K562 (cell line): ENCODE measurements at regions not wholly inside any gene's neighbourhood (a gene's known extent, or its start where the extent isn't known, plus 50 kb on each side); places are given as distances from the start of the nearest gene placed in this dataset.

ENCODE experiments used
- ATAC-seq: fragments of 200-7000 bp; cut with Tn5 transposase; 3 replicates; pipeline ENCODE4 v1.9.1; 2020; ENCODE audit warnings: moderate library complexity
- BruUV-seq: library from RNA; stranded (reverse); fragments of 400-500 nt; replicated peaks from 2 replicates; lab custom pipeline; 2021; lab: Mats Ljungman, UMichigan
- CTCF ChIA-PET: fragments of 300-600 bp; formaldehyde crosslinking; extraction: SDS; loops from one replicate; lab custom pipeline; 2021; ENCODE audit warnings: low intra/inter-chr PET ratio; lab: Yijun Ruan, JAX
- POLR2A ChIA-PET: fragments of 300-600, 350-650 bp; sonication (Branson Sonifier 250); formaldehyde crosslinking; extraction: SDS; loops from one replicate; lab custom pipeline; 2021; ENCODE audit warnings: antibody characterized with exemption, inconsistent platforms; lab: Yijun Ruan, JAX
- DNase-seq, 4 experiments: peaks; one replicate each; pipeline versions ENCODE4 v3.0.0 to v3.0.0-alpha.2; 2011 to 2018; ENCODE audit warnings: low spot score in 3 of 4, mixed read lengths in 3 of 4; ENCODE audit errors: extremely low read depth in 1 of 4
- FAIRE-seq: peaks from 2 replicates; lab custom pipeline; 2011; peaks lifted over from hg19 to GRCh38; lab: Jason Lieb, UNC
- H2AFZ ChIP-seq: 2 replicates; pipeline ENCODE4 v1.6.0; 2011; ENCODE audit warnings: low read depth, low read length, control low read depth, inconsistent platforms
- H3K27ac ChIP-seq: fragments of 200-600 bp; 3 replicates; pipeline ENCODE4 v1.8.0; 2011; ENCODE audit warnings: low read depth, mild to moderate bottlenecking, control low read depth, inconsistent platforms, low read length, moderate library complexity, mixed read lengths; ENCODE audit errors: extremely low read depth
- H3K27me3 ChIP-seq, 2 experiments: fragments of 300-600 bp in 1 of 2; 2 replicates in 1 of 2; 3 replicates in 1 of 2; pipeline versions ENCODE4 v1.6.0 to v1.8.0; 2011; ENCODE audit warnings: inconsistent platforms in 2 of 2, low read length in 2 of 2, mild to moderate bottlenecking in 1 of 2, mixed read lengths in 1 of 2, moderate library complexity in 1 of 2; ENCODE audit not compliant: control insufficient read depth in 2 of 2, insufficient read depth in 2 of 2
- H3K36me3 ChIP-seq: fragments of 300-600 bp; 3 replicates; pipeline ENCODE4 v1.8.0; 2011; ENCODE audit warnings: mild to moderate bottlenecking, low read length, inconsistent platforms; ENCODE audit not compliant: control insufficient read depth, insufficient read depth
- H3K4me1 ChIP-seq, 2 experiments: fragments of 200-600 bp in 1 of 2; replicated peaks in 1 of 2; 2 replicates in 1 of 2; 3 replicates in 1 of 2; pipeline versions ENCODE4 v1.5.1 to v1.8.0; 2011; ENCODE audit warnings: inconsistent platforms in 2 of 2, low read length in 2 of 2, mild to moderate bottlenecking in 1 of 2, mixed read lengths in 1 of 2, moderate library complexity in 1 of 2; ENCODE audit not compliant: control insufficient read depth in 2 of 2, insufficient read depth in 2 of 2
- H3K4me2 ChIP-seq: 2 replicates; pipeline ENCODE4 v1.6.1; 2011; ENCODE audit warnings: low read length, control low read depth, inconsistent platforms, mixed read lengths; ENCODE audit not compliant: insufficient read depth
- H3K4me3 ChIP-seq: fragments of 200-600 bp; sonication (generic), shearing (Covaris generic); 2 replicates; pipeline ENCODE4 v1.5.1; 2016; ENCODE audit warnings: control low read depth, inconsistent platforms
- H3K79me2 ChIP-seq: fragments of 200-600 bp; 3 replicates; pipeline ENCODE4 v1.8.0; 2011; ENCODE audit warnings: low read length, inconsistent platforms; ENCODE audit not compliant: control insufficient read depth, insufficient read depth
- H3K9ac ChIP-seq, 2 experiments: 2 replicates each; pipeline versions ENCODE4 v1.6.0 to v1.6.1; 2011; ENCODE audit warnings: low read depth in 2 of 2, low read length in 2 of 2, control low read depth in 1 of 2, inconsistent platforms in 1 of 2, mild to moderate bottlenecking in 1 of 2, mixed read lengths in 1 of 2; ENCODE audit not compliant: insufficient read depth in 1 of 2
- H3K9me1 ChIP-seq: one replicate; pipeline ENCODE4 v1.6.0; 2011; ENCODE audit warnings: inconsistent platforms, mild to moderate bottlenecking, low read length, moderate library complexity; ENCODE audit not compliant: control insufficient read depth, insufficient read depth
- H3K9me3 ChIP-seq: replicated peaks from 2 replicates; pipeline ENCODE4 v1.5.1; 2011; ENCODE audit warnings: low read depth, low read length, inconsistent platforms; ENCODE audit not compliant: control insufficient read depth, insufficient read depth
- H4K20me1 ChIP-seq: replicated peaks from 2 replicates; pipeline ENCODE4 v1.6.1; 2011; ENCODE audit warnings: low read length, inconsistent platforms, mixed read lengths; ENCODE audit not compliant: control insufficient read depth, insufficient read depth
- NFE2 ChIP-seq: IDR thresholded peaks from 2 replicates; pipeline ENCODE4 v1.6.1; 2014; ENCODE audit warnings: antibody characterized with exemption, low read depth
- RAD21 ChIP-seq, 2 experiments: fragments of 250-450 bp in 1 of 2; fragments of 450-650 bp in 1 of 2; sonication (Bioruptor Pico) in 1 of 2; formaldehyde crosslinking in 1 of 2; IDR thresholded peaks in 1 of 2; conservative IDR thresholded peaks in 1 of 2; 2 replicates each; pipeline versions ENCODE4 v1.4.0 to v1.8.0; 2020 to 2022; ENCODE audit warnings: mild to moderate bottlenecking in 2 of 2, moderate library complexity in 1 of 2
- REST ChIP-seq, 2 experiments: fragments of 450-650 bp; formaldehyde crosslinking in 1 of 2; IDR thresholded peaks; 2 replicates each; pipeline versions ENCODE4 v1.4.0 to v1.6.1; 2014 to 2020; ENCODE audit warnings: mild to moderate bottlenecking in 2 of 2, borderline replicate concordance in 1 of 2, low read depth in 1 of 2
- YY1 ChIP-seq, 3 experiments: IDR thresholded peaks; 2 replicates each; pipeline ENCODE4 v1.6.1; 2011; ENCODE audit warnings: low read length in 2 of 3, mild to moderate bottlenecking in 2 of 3, moderate library complexity in 2 of 3, borderline replicate concordance in 1 of 3, control low read depth in 1 of 3, low read depth in 1 of 3; ENCODE audit not compliant: insufficient read depth in 3 of 3, insufficient replicate concordance in 2 of 3, control insufficient read depth in 1 of 3, insufficient read length in 1 of 3; ENCODE audit errors: extremely low read depth in 1 of 3
- WGBS: fragments of 100-300 bp; shearing (Covaris generic); methylation state at CpG from one replicate; pipeline ENCODE4 v1.1.6; 2016; ENCODE audit warnings: low coverage, mixed read lengths; ENCODE audit not compliant: insufficient coverage; ENCODE audit errors: missing lambda C conversion rate; 5-methylcytosine and 5-hydroxymethylcytosine counted together
- in situ Hi-C: fragments of 300-500 bp; cut with MboI; formaldehyde crosslinking; loops from 4 replicates; pipeline ENCODE4 v1.15.0; 2018; ENCODE audit warnings: inconsistent platforms, mixed read lengths
- intact Hi-C: fragments of 100-400 bp; cut with micrococcal nuclease; formaldehyde crosslinking; loops from 2 replicates; pipeline ENCODE4 v1.14.2; 2022
- TF ChIP-seq, protein P1 (sequence below): fragments of 250-450 bp; sonication (Bioruptor Pico); IDR thresholded peaks from 2 replicates; pipeline ENCODE4 v1.4.0; 2020; ENCODE audit warnings: borderline replicate concordance
- TF ChIP-seq, protein P2 (sequence below), 3 experiments: IDR thresholded peaks in 2 of 3; conservative IDR thresholded peaks in 1 of 3; 2 replicates each; pipeline ENCODE4 v1.5.1; 2011 to 2012; ENCODE audit warnings: low read length in 3 of 3, mild to moderate bottlenecking in 3 of 3, control low read depth in 2 of 3, improper control_type of control experiment in 1 of 3, inconsistent platforms in 1 of 3, low read depth in 1 of 3, mixed read lengths in 1 of 3, moderate library complexity in 1 of 3; ENCODE audit not compliant: insufficient read depth in 2 of 3

GRCh38 chr6:97497713-97498331, 214.8 kb upstream of the MMS22L start:
- ChIA-PET CTCF (interaction anchor here (0.6 to 1.0 kb wide), 2 partner anchors 1348 to 1619 kb away, joined by 3 to 5 read pairs; no protein-coding TSS in a partner anchor), POLR2A (interaction anchor here (0.6 kb wide), 1 partner anchor 245 kb away, joined by 3 read pairs; no protein-coding TSS in a partner anchor)
- intact Hi-C loops: loop anchor here (2.0 to 5.0 kb wide), 2 partner anchors 1347 to 1619 kb away; no protein-coding TSS in a partner anchor
- Histone ChIP-seq H3K9me3 (no peaks in the 10 kb centered on the region), H3K4me2 (no peak overlapping the region), H3K36me3 (no peaks in the 10 kb centered on the region), H3K9me1 (no peaks in the 10 kb centered on the region), H2AFZ (no peak overlapping the region), H4K20me1 (no peaks in the 10 kb centered on the region), H3K9ac (no peak overlapping the region), H3K4me1 (no peaks in the 10 kb centered on the region), H3K27me3 (no peaks in the 10 kb centered on the region), H3K27ac (no peak overlapping the region), H3K4me3 (no peak overlapping the region), H3K79me2 (no peaks in the 10 kb centered on the region)
- WGBS: 0% methylated on average over 4 of the region's 4 CpGs
- FAIRE-seq: peak; percentile 80
- BruUV-seq: no TSS peak
- peak; percentile 8 to 57 (median 28) for DNase-seq
- in situ Hi-C loops: no loop called here
- peak; percentile 91 for ATAC-seq
- TF ChIP-seq NFE2: 0 out of 2 replicates have a peak, but pooled peaks have one; percentile 10
- TF ChIP-seq, protein P1, sequence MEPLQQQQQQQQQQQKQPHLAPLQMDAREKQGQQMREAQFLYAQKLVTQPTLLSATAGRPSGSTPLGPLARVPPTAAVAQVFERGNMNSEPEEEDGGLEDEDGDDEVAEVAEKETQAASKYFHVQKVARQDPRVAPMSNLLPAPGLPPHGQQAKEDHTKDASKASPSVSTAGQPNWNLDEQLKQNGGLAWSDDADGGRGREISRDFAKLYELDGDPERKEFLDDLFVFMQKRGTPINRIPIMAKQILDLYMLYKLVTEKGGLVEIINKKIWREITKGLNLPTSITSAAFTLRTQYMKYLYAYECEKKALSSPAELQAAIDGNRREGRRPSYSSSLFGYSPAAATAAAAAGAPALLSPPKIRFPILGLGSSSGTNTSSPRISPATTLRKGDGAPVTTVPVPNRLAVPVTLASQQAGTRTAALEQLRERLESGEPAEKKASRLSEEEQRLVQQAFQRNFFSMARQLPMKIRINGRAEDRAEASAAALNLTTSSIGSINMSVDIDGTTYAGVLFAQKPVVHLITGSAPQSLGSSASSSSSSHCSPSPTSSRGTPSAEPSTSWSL (CRISPR knock-in tag): no peak
- TF ChIP-seq YY1 (IDR thresholded peaks at IDR 0.05; ENCODE audit: borderline replicate concordance in 1 of 3, control insufficient read depth in 1 of 3, extremely low read depth in 1 of 3, insufficient read depth in 3 of 3, insufficient read length in 1 of 3, insufficient replicate concordance in 2 of 3, low read depth in 1 of 3, low read length in 2 of 3): peak in 1 of 3 experiments; percentile 19
- peak; percentile 56 to 71 for TF ChIP-seq RAD21 (CRISPR knock-in tag; conservative IDR thresholded peaks at IDR 0.05 in 1 of 2, IDR thresholded peaks at IDR 0.05 in 1 of 2)
- peak; percentile 34; the same call in 1 of the 2 replicates for TF ChIP-seq REST (IDR thresholded peaks at IDR 0.05; ENCODE audit: borderline replicate concordance)
- no peak for TF ChIP-seq REST (CRISPR knock-in tag; IDR thresholded peaks at IDR 0.05; ENCODE audit: low read depth)
- TF ChIP-seq, protein P2, sequence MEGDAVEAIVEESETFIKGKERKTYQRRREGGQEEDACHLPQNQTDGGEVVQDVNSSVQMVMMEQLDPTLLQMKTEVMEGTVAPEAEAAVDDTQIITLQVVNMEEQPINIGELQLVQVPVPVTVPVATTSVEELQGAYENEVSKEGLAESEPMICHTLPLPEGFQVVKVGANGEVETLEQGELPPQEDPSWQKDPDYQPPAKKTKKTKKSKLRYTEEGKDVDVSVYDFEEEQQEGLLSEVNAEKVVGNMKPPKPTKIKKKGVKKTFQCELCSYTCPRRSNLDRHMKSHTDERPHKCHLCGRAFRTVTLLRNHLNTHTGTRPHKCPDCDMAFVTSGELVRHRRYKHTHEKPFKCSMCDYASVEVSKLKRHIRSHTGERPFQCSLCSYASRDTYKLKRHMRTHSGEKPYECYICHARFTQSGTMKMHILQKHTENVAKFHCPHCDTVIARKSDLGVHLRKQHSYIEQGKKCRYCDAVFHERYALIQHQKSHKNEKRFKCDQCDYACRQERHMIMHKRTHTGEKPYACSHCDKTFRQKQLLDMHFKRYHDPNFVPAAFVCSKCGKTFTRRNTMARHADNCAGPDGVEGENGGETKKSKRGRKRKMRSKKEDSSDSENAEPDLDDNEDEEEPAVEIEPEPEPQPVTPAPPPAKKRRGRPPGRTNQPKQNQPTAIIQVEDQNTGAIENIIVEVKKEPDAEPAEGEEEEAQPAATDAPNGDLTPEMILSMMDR (IDR thresholded peaks at IDR 0.05 in 2 of 3, conservative IDR thresholded peaks at IDR 0.05 in 1 of 3; ENCODE audit: insufficient read depth in 2 of 3, low read depth in 1 of 3, low read length in 3 of 3): peak; percentile 45 to 62 (median 60)
